K562 (cell line): ENCODE measurements at regions not wholly inside any gene's neighbourhood (a gene's known extent, or its start where the extent isn't known, plus 50 kb on each side); places are given as distances from the start of the nearest gene placed in this dataset.

Experiments used
- ATAC-seq: fragments of 200-7000 bp; cut with Tn5 transposase; 3 replicates; pipeline ENCODE4 v1.9.1; 2020; ENCODE audit warnings: moderate library complexity
- BruUV-seq: library from RNA; stranded (reverse); fragments of 400-500 nt; replicated peaks from 2 replicates; lab custom pipeline; 2021; lab: Mats Ljungman, UMichigan
- CTCF ChIA-PET: fragments of 300-600 bp; formaldehyde crosslinking; extraction: SDS; loops from one replicate; lab custom pipeline; 2021; ENCODE audit warnings: low intra/inter-chr PET ratio; lab: Yijun Ruan, JAX
- POLR2A ChIA-PET: fragments of 300-600, 350-650 bp; sonication (Branson Sonifier 250); formaldehyde crosslinking; extraction: SDS; loops from one replicate; lab custom pipeline; 2021; ENCODE audit warnings: antibody characterized with exemption, inconsistent platforms; lab: Yijun Ruan, JAX
- DNase-seq, 4 experiments: peaks; one replicate each; pipeline versions ENCODE4 v3.0.0 to v3.0.0-alpha.2; 2011 to 2018; ENCODE audit warnings: low spot score in 3 of 4, mixed read lengths in 3 of 4; ENCODE audit errors: extremely low read depth in 1 of 4
- FAIRE-seq: peaks from 2 replicates; lab custom pipeline; 2011; peaks lifted over from hg19 to GRCh38; lab: Jason Lieb, UNC
- H2AFZ ChIP-seq: 2 replicates; pipeline ENCODE4 v1.6.0; 2011; ENCODE audit warnings: low read depth, low read length, control low read depth, inconsistent platforms
- H3K27ac ChIP-seq: fragments of 200-600 bp; 3 replicates; pipeline ENCODE4 v1.8.0; 2011; ENCODE audit warnings: low read depth, mild to moderate bottlenecking, control low read depth, inconsistent platforms, low read length, moderate library complexity, mixed read lengths; ENCODE audit errors: extremely low read depth
- H3K27me3 ChIP-seq, 2 experiments: fragments of 300-600 bp in 1 of 2; 2 replicates in 1 of 2; 3 replicates in 1 of 2; pipeline versions ENCODE4 v1.6.0 to v1.8.0; 2011; ENCODE audit warnings: inconsistent platforms in 2 of 2, low read length in 2 of 2, mild to moderate bottlenecking in 1 of 2, mixed read lengths in 1 of 2, moderate library complexity in 1 of 2; ENCODE audit not compliant: control insufficient read depth in 2 of 2, insufficient read depth in 2 of 2
- H3K36me3 ChIP-seq: fragments of 300-600 bp; 3 replicates; pipeline ENCODE4 v1.8.0; 2011; ENCODE audit warnings: mild to moderate bottlenecking, low read length, inconsistent platforms; ENCODE audit not compliant: control insufficient read depth, insufficient read depth
- H3K4me1 ChIP-seq, 2 experiments: fragments of 200-600 bp in 1 of 2; replicated peaks in 1 of 2; 2 replicates in 1 of 2; 3 replicates in 1 of 2; pipeline versions ENCODE4 v1.5.1 to v1.8.0; 2011; ENCODE audit warnings: inconsistent platforms in 2 of 2, low read length in 2 of 2, mild to moderate bottlenecking in 1 of 2, mixed read lengths in 1 of 2, moderate library complexity in 1 of 2; ENCODE audit not compliant: control insufficient read depth in 2 of 2, insufficient read depth in 2 of 2
- H3K4me2 ChIP-seq: 2 replicates; pipeline ENCODE4 v1.6.1; 2011; ENCODE audit warnings: low read length, control low read depth, inconsistent platforms, mixed read lengths; ENCODE audit not compliant: insufficient read depth
- H3K4me3 ChIP-seq: fragments of 200-600 bp; sonication (generic), shearing (Covaris generic); 2 replicates; pipeline ENCODE4 v1.5.1; 2016; ENCODE audit warnings: control low read depth, inconsistent platforms
- H3K79me2 ChIP-seq: fragments of 200-600 bp; 3 replicates; pipeline ENCODE4 v1.8.0; 2011; ENCODE audit warnings: low read length, inconsistent platforms; ENCODE audit not compliant: control insufficient read depth, insufficient read depth
- H3K9ac ChIP-seq, 2 experiments: 2 replicates each; pipeline versions ENCODE4 v1.6.0 to v1.6.1; 2011; ENCODE audit warnings: low read depth in 2 of 2, low read length in 2 of 2, control low read depth in 1 of 2, inconsistent platforms in 1 of 2, mild to moderate bottlenecking in 1 of 2, mixed read lengths in 1 of 2; ENCODE audit not compliant: insufficient read depth in 1 of 2
- H3K9me1 ChIP-seq: one replicate; pipeline ENCODE4 v1.6.0; 2011; ENCODE audit warnings: inconsistent platforms, mild to moderate bottlenecking, low read length, moderate library complexity; ENCODE audit not compliant: control insufficient read depth, insufficient read depth
- H3K9me3 ChIP-seq: replicated peaks from 2 replicates; pipeline ENCODE4 v1.5.1; 2011; ENCODE audit warnings: low read depth, low read length, inconsistent platforms; ENCODE audit not compliant: control insufficient read depth, insufficient read depth
- H4K20me1 ChIP-seq: replicated peaks from 2 replicates; pipeline ENCODE4 v1.6.1; 2011; ENCODE audit warnings: low read length, inconsistent platforms, mixed read lengths; ENCODE audit not compliant: control insufficient read depth, insufficient read depth
- BRD9 ChIP-seq: fragments of 450-650 bp; IDR thresholded peaks from 2 replicates; pipeline ENCODE4 v1.6.1; 2018; ENCODE audit warnings: low read depth; ENCODE audit not compliant: partially characterized antibody
- ERF ChIP-seq: fragments of 450-650 bp; formaldehyde crosslinking; IDR thresholded peaks from 2 replicates; pipeline ENCODE4 v1.4.0; 2020; ENCODE audit warnings: mild to moderate bottlenecking, mixed read lengths
- HNRNPK ChIP-seq: fragments of 200-400 bp; formaldehyde crosslinking; IDR thresholded peaks from one replicate; pipeline ENCODE4 v1.6.1; 2018; ENCODE audit warnings: mild to moderate bottlenecking, low read depth, low read length; ENCODE audit not compliant: poor library complexity, severe bottlenecking
- KDM5B ChIP-seq: fragments of 200-600 bp; sonication (generic); IDR thresholded peaks from 2 replicates; pipeline ENCODE4 v1.6.1; 2012; ENCODE audit warnings: low read depth, mild to moderate bottlenecking, moderate library complexity, low read length, control low read depth, inconsistent platforms; ENCODE audit not compliant: insufficient replicate concordance
- LEF1 ChIP-seq: fragments of 450-650 bp; IDR thresholded peaks from 2 replicates; pipeline ENCODE4 v1.6.1; 2016; ENCODE audit warnings: mild to moderate bottlenecking
- MAZ ChIP-seq, 2 experiments: fragments of 450-650 bp in 1 of 2; sonication (generic) in 1 of 2; formaldehyde crosslinking; IDR thresholded peaks in 1 of 2; conservative IDR thresholded peaks in 1 of 2; 2 replicates each; pipeline versions ENCODE4 v1.4.0 to v1.5.0; 2020; ENCODE audit warnings: mild to moderate bottlenecking in 1 of 2, missing genetic modification reagents in 1 of 2
- NCOR1 ChIP-seq: fragments of 450-650 bp; IDR thresholded peaks from 2 replicates; pipeline ENCODE4 v1.6.1; 2016; ENCODE audit warnings: mild to moderate bottlenecking, moderate library complexity
- ZNF175 ChIP-seq: fragments of 200-800 bp; sonication (Bioruptor generic); IDR thresholded peaks from 2 replicates; pipeline ENCODE4 v1.6.1; 2016; ENCODE audit warnings: low read depth, mild to moderate bottlenecking, missing genetic modification characterization, missing compliant biosample characterization
- ZNF224 ChIP-seq: sonication (generic); formaldehyde crosslinking; IDR thresholded peaks from 2 replicates; pipeline ENCODE4 v1.8.0; 2022; ENCODE audit warnings: mild to moderate bottlenecking, missing genetic modification reagents
- ZNF707 ChIP-seq: fragments of 250-450 bp; sonication (Bioruptor Pico); conservative IDR thresholded peaks from 2 replicates; pipeline ENCODE4 v1.8.0; 2022; ENCODE audit warnings: inconsistent platforms, mild to moderate bottlenecking, moderate library complexity
- ZNF717 ChIP-seq: fragments of 250-450 bp; sonication (Bioruptor Pico); IDR thresholded peaks from 2 replicates; pipeline ENCODE4 v1.5.0; 2021
- WGBS: fragments of 100-300 bp; shearing (Covaris generic); methylation state at CpG from one replicate; pipeline ENCODE4 v1.1.6; 2016; ENCODE audit warnings: low coverage, mixed read lengths; ENCODE audit not compliant: insufficient coverage; ENCODE audit errors: missing lambda C conversion rate; 5-methylcytosine and 5-hydroxymethylcytosine counted together
- in situ Hi-C: fragments of 300-500 bp; cut with MboI; formaldehyde crosslinking; loops from 4 replicates; pipeline ENCODE4 v1.15.0; 2018; ENCODE audit warnings: inconsistent platforms, mixed read lengths
- intact Hi-C: fragments of 100-400 bp; cut with micrococcal nuclease; formaldehyde crosslinking; loops from 2 replicates; pipeline ENCODE4 v1.14.2; 2022
- TF ChIP-seq, protein P1 (sequence below): fragments of 450-650 bp; IDR thresholded peaks from 2 replicates; pipeline ENCODE4 v1.7.1; 2018; ENCODE audit warnings: mild to moderate bottlenecking, low read depth; ENCODE audit not compliant: partially characterized antibody

DNA sequence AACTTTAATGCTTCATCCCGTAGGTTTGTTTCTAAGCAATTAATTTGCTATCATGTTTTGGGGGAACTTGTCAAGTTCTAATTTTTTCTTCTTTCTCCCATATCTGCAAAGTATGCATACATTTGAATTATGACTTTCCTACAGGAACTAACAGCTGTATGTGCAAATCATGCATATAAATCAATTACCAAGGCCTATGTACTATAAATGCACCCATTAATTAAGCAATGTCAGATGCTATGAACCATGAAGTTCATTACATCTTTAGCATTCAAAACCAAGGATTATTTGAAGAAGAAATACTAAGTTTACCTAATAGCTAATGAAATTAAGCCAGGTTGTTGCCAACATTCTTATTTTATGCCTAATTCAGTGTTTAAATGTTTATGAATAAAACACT is 851.3 kb downstream of the TFAP2A start:
- H3K27ac ChIP-seq: no peak overlapping the region
- FAIRE-seq: no peak
- no peak for ATAC-seq
- no peaks in the 10 kb centered on the region for H3K9me1 ChIP-seq
- H3K36me3 ChIP-seq: no peaks in the 10 kb centered on the region
- 0% methylated on average over 1 of the region's 1 CpG for WGBS
- DNase-seq: no peak
- H3K4me2 ChIP-seq: no peak overlapping the region
- CTCF ChIA-PET: no interaction called here
- no peaks in the 10 kb centered on the region for H4K20me1 ChIP-seq
- no peak overlapping the region for H2AFZ ChIP-seq
- BruUV-seq: no TSS peak
- intact Hi-C loops: no loop called here
- in situ Hi-C loops: no loop called here
- no peaks in the 10 kb centered on the region for H3K9me3 ChIP-seq
- H3K79me2 ChIP-seq: no peaks in the 10 kb centered on the region
- H3K9ac ChIP-seq: no peak overlapping the region
- no peaks in the 10 kb centered on the region for H3K27me3 ChIP-seq
- H3K4me1 ChIP-seq: no peaks in the 10 kb centered on the region
- H3K4me3 ChIP-seq: no peak overlapping the region
- POLR2A ChIA-PET: no interaction called here
- TF ChIP-seq, protein P1, sequence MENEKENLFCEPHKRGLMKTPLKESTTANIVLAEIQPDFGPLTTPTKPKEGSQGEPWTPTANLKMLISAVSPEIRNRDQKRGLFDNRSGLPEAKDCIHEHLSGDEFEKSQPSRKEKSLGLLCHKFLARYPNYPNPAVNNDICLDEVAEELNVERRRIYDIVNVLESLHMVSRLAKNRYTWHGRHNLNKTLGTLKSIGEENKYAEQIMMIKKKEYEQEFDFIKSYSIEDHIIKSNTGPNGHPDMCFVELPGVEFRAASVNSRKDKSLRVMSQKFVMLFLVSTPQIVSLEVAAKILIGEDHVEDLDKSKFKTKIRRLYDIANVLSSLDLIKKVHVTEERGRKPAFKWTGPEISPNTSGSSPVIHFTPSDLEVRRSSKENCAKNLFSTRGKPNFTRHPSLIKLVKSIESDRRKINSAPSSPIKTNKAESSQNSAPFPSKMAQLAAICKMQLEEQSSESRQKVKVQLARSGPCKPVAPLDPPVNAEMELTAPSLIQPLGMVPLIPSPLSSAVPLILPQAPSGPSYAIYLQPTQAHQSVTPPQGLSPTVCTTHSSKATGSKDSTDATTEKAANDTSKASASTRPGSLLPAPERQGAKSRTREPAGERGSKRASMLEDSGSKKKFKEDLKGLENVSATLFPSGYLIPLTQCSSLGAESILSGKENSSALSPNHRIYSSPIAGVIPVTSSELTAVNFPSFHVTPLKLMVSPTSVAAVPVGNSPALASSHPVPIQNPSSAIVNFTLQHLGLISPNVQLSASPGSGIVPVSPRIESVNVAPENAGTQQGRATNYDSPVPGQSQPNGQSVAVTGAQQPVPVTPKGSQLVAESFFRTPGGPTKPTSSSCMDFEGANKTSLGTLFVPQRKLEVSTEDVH: no peak
- no peak for TF ChIP-seq ZNF224 (CRISPR knock-in tag)
- no peak for TF ChIP-seq ERF (CRISPR knock-in tag)
- no peak for TF ChIP-seq BRD9

DNA sequence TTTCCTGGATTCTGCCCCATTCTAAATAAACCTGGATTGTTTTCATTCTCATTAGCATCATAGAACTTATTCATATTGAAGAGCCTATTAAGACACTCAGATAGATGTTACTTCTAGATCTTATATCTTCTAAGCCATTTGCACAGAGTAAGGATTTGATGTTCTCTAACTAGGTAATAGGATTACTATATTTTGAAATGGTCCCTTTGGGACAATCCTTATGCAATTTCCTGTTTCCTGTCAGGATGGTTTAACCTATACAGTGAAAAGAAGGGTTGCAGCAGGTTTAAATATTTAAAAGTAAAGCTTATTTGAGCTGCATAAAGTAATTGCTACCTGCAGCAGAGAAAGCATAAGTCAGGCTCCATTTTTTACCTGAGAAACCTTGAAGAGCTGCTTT is 860.1 kb downstream of the TFAP2A start:
- Histone ChIP-seq H3K4me1 (no peaks in the 10 kb centered on the region), H2AFZ (no peak overlapping the region), H3K27ac (no peak overlapping the region), H3K9me1 (no peaks in the 10 kb centered on the region), H3K9ac (no peak overlapping the region), H3K4me3 (no peak overlapping the region), H3K27me3 (no peaks in the 10 kb centered on the region), H4K20me1 (no peaks in the 10 kb centered on the region), H3K79me2 (no peaks in the 10 kb centered on the region), H3K36me3 (no peaks in the 10 kb centered on the region), H3K9me3 (peaks cover 2% of the 10 kb centered on the region; the same call in 1 of the 2 replicates), H3K4me2 (no peak overlapping the region)
- in situ Hi-C loops (no loop called here), intact Hi-C loops (no loop called here)
- BruUV-seq: no TSS peak
- ChIA-PET CTCF (no interaction called here), POLR2A (no interaction called here)
- DNase-seq: no peak
- no peak for ATAC-seq
- no peak for FAIRE-seq
- TF ChIP-seq NCOR1: no peak
- TF ChIP-seq MAZ (CRISPR knock-in tag; conservative IDR thresholded peaks at IDR 0.05 in 1 of 2, IDR thresholded peaks at IDR 0.05 in 1 of 2): no peak
- TF ChIP-seq LEF1: no peak
- no peak for TF ChIP-seq ZNF707
- TF ChIP-seq KDM5B: no peak
- no peak for TF ChIP-seq HNRNPK
- TF ChIP-seq ZNF175 (CRISPR knock-in tag): no peak
- no peak for TF ChIP-seq ZNF717 (CRISPR knock-in tag)
